CD14-positive monocyte (primary cell): ENCODE measurements at regions not wholly inside any gene's neighbourhood (a gene's known extent, or its start where the extent isn't known, plus 50 kb on each side); places are given as distances from the start of the nearest gene placed in this dataset.

Source experiments
- DNase-seq, 3 donors: peaks; one replicate each; pipeline ENCODE4 v3.0.0-alpha.2; 2011 to 2022
- H2AFZ ChIP-seq: 2 replicates; pipeline ENCODE4 v1.6.0; 2012; ENCODE audit warnings: mild to moderate bottlenecking, low read depth, low read length, inconsistent platforms; ENCODE audit not compliant: insufficient read depth, poor library complexity, severe bottlenecking
- H3K27ac ChIP-seq, 2 donors: 1 replicate in 1 of 2; 2 replicates in 1 of 2; pipeline ENCODE4 v1.5.1; 2012 to 2013; ENCODE audit warnings: low read length in 2 of 2, control low read depth in 1 of 2, inconsistent platforms in 1 of 2, low read depth in 1 of 2, mild to moderate bottlenecking in 1 of 2
- H3K27me3 ChIP-seq, 2 donors: one replicate each; pipeline versions ENCODE4 v1.6.0 to v1.6.1; 2011 to 2013; ENCODE audit warnings: low read length in 2 of 2; ENCODE audit not compliant: control insufficient read depth in 2 of 2, insufficient read depth in 2 of 2
- H3K36me3 ChIP-seq, 2 donors: replicated peaks in 1 of 2; 1 replicate in 1 of 2; 2 replicates in 1 of 2; pipeline versions ENCODE4 v1.5.1 to v1.6.1; 2012 to 2013; ENCODE audit warnings: low read length in 2 of 2, control low read depth in 1 of 2, inconsistent platforms in 1 of 2, mild to moderate bottlenecking in 1 of 2; ENCODE audit not compliant: insufficient read depth in 2 of 2, control insufficient read depth in 1 of 2
- H3K4me1 ChIP-seq, 2 donors: 1 replicate in 1 of 2; 2 replicates in 1 of 2; pipeline versions ENCODE4 v1.5.1 to v1.6.1; 2012 to 2013; ENCODE audit warnings: low read length in 2 of 2, control low read depth in 1 of 2, inconsistent platforms in 1 of 2, mild to moderate bottlenecking in 1 of 2, moderate library complexity in 1 of 2; ENCODE audit not compliant: insufficient read depth in 2 of 2, control insufficient read depth in 1 of 2
- H3K4me2 ChIP-seq: replicated peaks from 2 replicates; pipeline ENCODE3; 2012; ENCODE audit warnings: low read length, moderate library complexity, mild to moderate bottlenecking; ENCODE audit not compliant: poor library complexity, severe bottlenecking; ENCODE audit errors: extremely low read depth
- H3K4me3 ChIP-seq, 3 experiments: fragments of 200-600 bp in 1 of 3; sonication (generic) in 1 of 3; replicated peaks in 1 of 3; 1 replicate in 2 of 3; 2 replicates in 1 of 3; pipeline ENCODE4 v1.5.1; 2011 to 2013; ENCODE audit warnings: low read length in 3 of 3, mild to moderate bottlenecking in 3 of 3, control low read depth in 2 of 3, low read depth in 2 of 3, inconsistent platforms in 1 of 3, moderate library complexity in 1 of 3
- H3K79me2 ChIP-seq: 2 replicates; pipeline ENCODE4 v1.6.0; 2012; ENCODE audit warnings: mild to moderate bottlenecking, control low read depth, inconsistent platforms, low read length, moderate library complexity; ENCODE audit not compliant: insufficient read depth
- H3K9ac ChIP-seq: 2 replicates; pipeline ENCODE4 v1.6.0; 2017; ENCODE audit warnings: low read length, mild to moderate bottlenecking; ENCODE audit not compliant: insufficient read depth, poor library complexity, severe bottlenecking
- H3K9me3 ChIP-seq, 2 donors: replicated peaks in 1 of 2; 1 replicate in 1 of 2; 2 replicates in 1 of 2; pipeline versions ENCODE4 v1.5.1 to v1.6.1; 2012 to 2013; ENCODE audit warnings: low read length in 2 of 2, control low read depth in 1 of 2; ENCODE audit not compliant: control insufficient read depth in 1 of 2, insufficient read depth in 1 of 2
- H4K20me1 ChIP-seq: 2 replicates; pipeline ENCODE4 v1.6.0; 2012; ENCODE audit warnings: mild to moderate bottlenecking, low read length, control low read depth, moderate library complexity; ENCODE audit not compliant: insufficient read depth
- H3K27ac Mint-ChIP-seq, 7 donors: one replicate each; pipeline ENCODE4 v1.8.0; 2020; ENCODE audit warnings: mild to moderate bottlenecking in 7 of 7, mixed read lengths in 7 of 7, moderate library complexity in 6 of 7, inconsistent platforms in 2 of 7
- H3K27me3 Mint-ChIP-seq, 3 donors: one replicate each; pipeline ENCODE4 v1.8.0; 2021 to 2022; ENCODE audit warnings: low read depth in 3 of 3, mild to moderate bottlenecking in 3 of 3, mixed read lengths in 3 of 3, moderate library complexity in 3 of 3, inconsistent platforms in 1 of 3
- H3K36me3 Mint-ChIP-seq, 2 donors: one replicate each; pipeline ENCODE4 v1.8.0; 2020; ENCODE audit warnings: mixed read lengths in 2 of 2, inconsistent platforms in 1 of 2, mild to moderate bottlenecking in 1 of 2
- H3K4me1 Mint-ChIP-seq: one replicate; pipeline ENCODE4 v1.8.0; 2020; ENCODE audit warnings: mild to moderate bottlenecking, mixed read lengths
- H3K4me3 Mint-ChIP-seq, 2 donors: one replicate each; pipeline ENCODE4 v1.8.0; 2020; ENCODE audit warnings: mild to moderate bottlenecking in 2 of 2, mixed read lengths in 2 of 2, moderate library complexity in 1 of 2
- H3K9me3 Mint-ChIP-seq, 7 donors: one replicate each; pipeline ENCODE4 v1.8.0; 2020 to 2022; ENCODE audit warnings: mixed read lengths in 7 of 7, mild to moderate bottlenecking in 6 of 7, moderate library complexity in 6 of 7, inconsistent platforms in 2 of 7
- WGBS: methylation state at CpG from one replicate; pipeline ENCODE4 v1.1.5; 2013; ENCODE audit warnings: missing lambda C conversion rate; ENCODE audit not compliant: insufficient coverage; 5-methylcytosine and 5-hydroxymethylcytosine counted together
- intact Hi-C, 2 donors: fragments of 100-400 bp; cut with micrococcal nuclease; formaldehyde crosslinking; loops; one replicate each; pipeline versions ENCODE4 v1.15.0 to v1.15.1; 2023
- TF ChIP-seq, protein P1 (sequence below): fragments of 200-600 bp; IDR thresholded peaks from one replicate; pipeline ENCODE4 v1.8.0; 2022; ENCODE audit warnings: antibody characterized with exemption, mild to moderate bottlenecking

DNA sequence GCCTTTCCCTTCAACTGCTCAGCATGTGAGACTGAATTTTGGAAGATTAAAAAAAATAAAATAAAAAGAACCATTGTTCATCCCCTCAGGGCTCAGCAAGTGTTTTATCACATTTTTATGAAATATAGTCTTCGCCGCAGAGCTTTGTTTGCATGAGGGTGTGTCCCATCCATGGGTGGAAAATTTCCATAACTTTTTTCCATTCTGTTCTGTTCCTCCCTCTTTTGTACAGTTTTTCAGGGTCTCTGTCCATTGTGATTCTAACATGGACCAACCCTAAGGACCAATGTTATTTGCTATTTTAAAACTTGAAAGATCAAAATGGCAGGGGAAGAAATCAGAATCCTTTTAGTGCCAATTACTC, 213.3 kb upstream of the SGK1 start:
- no peak overlapping the region for H3K4me3 ChIP-seq
- no peak overlapping the region for H3K9ac ChIP-seq
- no peaks in the 10 kb centered on the region for H3K9me3 ChIP-seq
- H2AFZ ChIP-seq, result no peak overlapping the region
- intact Hi-C loops, result loop anchor here in 1 of 2 donors (5.0 kb wide), 1 partner anchor 101 kb away; no protein-coding TSS in a partner anchor
- no peaks in the 10 kb centered on the region for H3K27me3 ChIP-seq
- no peaks in the 10 kb centered on the region for H4K20me1 ChIP-seq
- H3K4me1 ChIP-seq, result peaks cover 3 to 5% of the 10 kb centered on the region in 2 donors
- H3K27ac ChIP-seq, result no peak overlapping the region
- no peak overlapping the region for H3K4me3 Mint-ChIP-seq
- peaks cover 0 to 1% of the 10 kb centered on the region in 2 donors for H3K36me3 Mint-ChIP-seq
- H3K27ac Mint-ChIP-seq, result peak overlapping the region in 1 of 7 donors; percentile 90
- no peak overlapping the region for H3K4me2 ChIP-seq
- TF ChIP-seq, protein P1, sequence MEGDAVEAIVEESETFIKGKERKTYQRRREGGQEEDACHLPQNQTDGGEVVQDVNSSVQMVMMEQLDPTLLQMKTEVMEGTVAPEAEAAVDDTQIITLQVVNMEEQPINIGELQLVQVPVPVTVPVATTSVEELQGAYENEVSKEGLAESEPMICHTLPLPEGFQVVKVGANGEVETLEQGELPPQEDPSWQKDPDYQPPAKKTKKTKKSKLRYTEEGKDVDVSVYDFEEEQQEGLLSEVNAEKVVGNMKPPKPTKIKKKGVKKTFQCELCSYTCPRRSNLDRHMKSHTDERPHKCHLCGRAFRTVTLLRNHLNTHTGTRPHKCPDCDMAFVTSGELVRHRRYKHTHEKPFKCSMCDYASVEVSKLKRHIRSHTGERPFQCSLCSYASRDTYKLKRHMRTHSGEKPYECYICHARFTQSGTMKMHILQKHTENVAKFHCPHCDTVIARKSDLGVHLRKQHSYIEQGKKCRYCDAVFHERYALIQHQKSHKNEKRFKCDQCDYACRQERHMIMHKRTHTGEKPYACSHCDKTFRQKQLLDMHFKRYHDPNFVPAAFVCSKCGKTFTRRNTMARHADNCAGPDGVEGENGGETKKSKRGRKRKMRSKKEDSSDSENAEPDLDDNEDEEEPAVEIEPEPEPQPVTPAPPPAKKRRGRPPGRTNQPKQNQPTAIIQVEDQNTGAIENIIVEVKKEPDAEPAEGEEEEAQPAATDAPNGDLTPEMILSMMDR, result no peak
- no CpG with 5 or more reads among the region's 2 CpGs for WGBS
- no peak for DNase-seq
- H3K36me3 ChIP-seq, result no peaks in the 10 kb centered on the region
- peaks cover 16% of the 10 kb centered on the region for H3K4me1 Mint-ChIP-seq
- H3K9me3 Mint-ChIP-seq, result peaks cover 0 to 9% (median 2%) of the 10 kb centered on the region in 7 donors
- peaks cover 0 to 3% (median 2%) of the 10 kb centered on the region in 3 donors for H3K27me3 Mint-ChIP-seq
- no peaks in the 10 kb centered on the region for H3K79me2 ChIP-seq

DNA sequence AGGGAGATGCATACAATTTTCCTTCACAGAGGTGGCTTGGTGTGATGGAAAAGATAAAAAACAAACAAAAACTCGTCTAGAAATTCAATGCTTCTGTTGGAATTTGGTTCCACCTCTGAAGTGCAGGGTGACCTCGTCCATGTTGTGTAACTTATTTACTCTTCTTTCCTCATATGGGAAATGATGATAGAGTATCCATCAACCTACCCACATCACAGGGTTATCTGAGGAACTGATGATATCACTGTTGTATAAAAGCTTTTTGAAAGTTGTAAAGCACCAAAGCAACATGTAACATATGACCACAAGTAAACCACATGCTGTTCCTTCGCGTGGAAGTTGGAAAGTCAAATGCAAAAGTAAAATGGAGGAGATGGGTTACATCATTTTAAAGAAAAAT, 212.0 kb upstream of the SGK1 start:
- no peaks in the 10 kb centered on the region for H4K20me1 ChIP-seq
- no peak overlapping the region for H2AFZ ChIP-seq
- H3K4me3 ChIP-seq, result no peak overlapping the region
- TF ChIP-seq, protein P1, result no peak
- H3K79me2 ChIP-seq, result no peaks in the 10 kb centered on the region
- no peak overlapping the region for H3K4me2 ChIP-seq
- H3K27ac ChIP-seq, result peak overlapping the region in 1 of 2 donors; percentile 1
- H3K9me3 Mint-ChIP-seq, result peaks cover 0 to 9% (median 2%) of the 10 kb centered on the region in 7 donors
- H3K27me3 ChIP-seq, result no peaks in the 10 kb centered on the region
- no peak overlapping the region for H3K4me3 Mint-ChIP-seq
- H3K27me3 Mint-ChIP-seq, result peaks cover 0 to 3% (median 2%) of the 10 kb centered on the region in 3 donors
- DNase-seq, result peak; percentile 78 to 87 (median 82)
- intact Hi-C loops, result loop anchor here in 1 of 2 donors (5.0 to 10.0 kb wide), 2 partner anchors 102 to 235 kb away; no protein-coding TSS in a partner anchor
- WGBS, result no CpG with 5 or more reads among the region's 4 CpGs
- peaks cover 0 to 1% of the 10 kb centered on the region in 2 donors for H3K36me3 Mint-ChIP-seq
- H3K4me1 Mint-ChIP-seq, result peaks cover 16% of the 10 kb centered on the region
- no peak overlapping the region for H3K9ac ChIP-seq
- no peaks in the 10 kb centered on the region for H3K36me3 ChIP-seq
- no peaks in the 10 kb centered on the region for H3K9me3 ChIP-seq
- peak overlapping the region; percentile 48 to 94 (median 83) for H3K27ac Mint-ChIP-seq
- H3K4me1 ChIP-seq, result peaks cover 3 to 5% of the 10 kb centered on the region in 2 donors
